SK-N-SH (cell line): ENCODE measurements at regions not wholly inside any gene's neighbourhood (a gene's known extent, or its start where the extent isn't known, plus 50 kb on each side); places are given as distances from the start of the nearest gene placed in this dataset.

Source experiments
- CTCF ChIA-PET: fragments of 300-600, 350-600 bp; formaldehyde crosslinking; extraction: SDS; loops from one replicate; lab custom pipeline; 2021; lab: Yijun Ruan, JAX
- POLR2A ChIA-PET: fragments of 350-600 bp; sonication (Branson Sonifier 250); formaldehyde crosslinking; extraction: SDS; loops from one replicate; lab custom pipeline; 2020; ENCODE audit warnings: antibody characterized with exemption, inconsistent platforms; lab: Yijun Ruan, JAX
- DNase-seq: peaks from one replicate; pipeline ENCODE4 v3.0.0; 2012
- H2AFZ ChIP-seq: fragments of 200-600 bp; sonication (generic); 2 replicates; pipeline ENCODE4 v1.8.1; 2016; ENCODE audit warnings: antibody characterized with exemption, mild to moderate bottlenecking, low read depth
- H3F3A ChIP-seq: fragments of 200-600 bp; sonication (generic); replicated peaks from 2 replicates; pipeline ENCODE3; 2016; ENCODE audit warnings: antibody characterized with exemption, mild to moderate bottlenecking; ENCODE audit not compliant: insufficient read depth
- H3K27ac ChIP-seq, 2 experiments: fragments of 200-500 bp in 1 of 2; fragments of 200-600 bp in 1 of 2; sonication (Bioruptor generic) in 1 of 2; sonication (generic), shearing (Covaris generic) in 1 of 2; 2 replicates each; pipeline versions ENCODE4 v1.5.1 to v1.6.1; 2014 to 2016; ENCODE audit warnings: low read depth in 2 of 2, inconsistent platforms in 1 of 2, low read length in 1 of 2, mild to moderate bottlenecking in 1 of 2, mixed read lengths in 1 of 2
- H3K27me3 ChIP-seq: fragments of 200-600 bp; sonication (generic), shearing (Covaris generic); 2 replicates; pipeline ENCODE4 v1.6.1; 2016; ENCODE audit warnings: mixed run types; ENCODE audit not compliant: insufficient read depth
- H3K36me3 ChIP-seq, 2 experiments: fragments of 200-500 bp in 1 of 2; fragments of 200-600 bp in 1 of 2; sonication (Bioruptor generic) in 1 of 2; sonication (generic) in 1 of 2; replicated peaks in 1 of 2; 2 replicates each; pipeline versions ENCODE3 to v1.5.1; 2014 to 2016; ENCODE audit warnings: low read length in 1 of 2, mild to moderate bottlenecking in 1 of 2; ENCODE audit not compliant: insufficient read depth in 2 of 2, control insufficient read depth in 1 of 2
- H3K4me1 ChIP-seq, 2 experiments: fragments of 200-500 bp in 1 of 2; fragments of 200-600 bp in 1 of 2; sonication (Bioruptor generic) in 1 of 2; sonication (generic), shearing (Covaris generic) in 1 of 2; 2 replicates each; pipeline versions ENCODE4 v1.5.1 to v1.6.1; 2014 to 2016; ENCODE audit warnings: low read depth in 1 of 2, low read length in 1 of 2, mixed run types in 1 of 2; ENCODE audit not compliant: insufficient read depth in 2 of 2, control insufficient read depth in 1 of 2
- H3K4me2 ChIP-seq: fragments of 200-600 bp; sonication (generic), shearing (Covaris generic); 2 replicates; pipeline ENCODE4 v1.6.1; 2017; ENCODE audit warnings: mixed run types
- H3K4me3 ChIP-seq, 2 experiments: fragments of 200-500 bp in 1 of 2; fragments of 200-600 bp in 1 of 2; sonication (Bioruptor generic) in 1 of 2; sonication (generic), shearing (Covaris generic) in 1 of 2; 2 replicates each; pipeline versions ENCODE4 v1.5.1 to v1.8.1; 2014 to 2016; ENCODE audit warnings: low read depth in 2 of 2, inconsistent platforms in 1 of 2, low read length in 1 of 2, mild to moderate bottlenecking in 1 of 2, mixed read lengths in 1 of 2, moderate library complexity in 1 of 2
- H3K79me2 ChIP-seq: fragments of 200-600 bp; sonication (generic); 2 replicates; pipeline ENCODE4 v1.8.1; 2017; ENCODE audit warnings: mild to moderate bottlenecking; ENCODE audit not compliant: insufficient read depth
- H3K9ac ChIP-seq: fragments of 200-600 bp; sonication (generic); 2 replicates; pipeline ENCODE4 v1.6.1; 2017; ENCODE audit warnings: mixed run types
- H3K9me2 ChIP-seq: fragments of 200-600 bp; sonication (generic); 2 replicates; pipeline ENCODE4 v1.6.1; 2017; ENCODE audit warnings: mixed run types
- H3K9me3 ChIP-seq: fragments of 200-600 bp; sonication (generic); 2 replicates; pipeline ENCODE4 v1.6.1; 2017; ENCODE audit warnings: mixed run types, mild to moderate bottlenecking, moderate library complexity
- H4K20me1 ChIP-seq: fragments of 200-600 bp; sonication (generic); 2 replicates; pipeline ENCODE4 v1.6.1; 2017; ENCODE audit warnings: mild to moderate bottlenecking, mixed run types; ENCODE audit not compliant: insufficient read depth
- FOSL2 ChIP-seq: IDR thresholded peaks from 2 replicates; pipeline ENCODE4 v1.4.0; 2012; ENCODE audit warnings: low read depth, mild to moderate bottlenecking, moderate library complexity, borderline replicate concordance
- FOXJ3 ChIP-seq: sonication (generic); formaldehyde crosslinking; IDR thresholded peaks from 2 replicates; pipeline ENCODE4 v1.5.1; 2020; ENCODE audit warnings: mild to moderate bottlenecking, missing genetic modification reagents
- FOXM1 ChIP-seq: IDR thresholded peaks from 2 replicates; pipeline ENCODE4 v1.4.0; 2012; ENCODE audit warnings: low read depth, mild to moderate bottlenecking
- GABPA ChIP-seq: IDR thresholded peaks from 2 replicates; pipeline ENCODE4 v1.4.0; 2012; ENCODE audit warnings: low read depth, mild to moderate bottlenecking
- IRF3 ChIP-seq: fragments of 150-350 bp; IDR thresholded peaks from 2 replicates; pipeline ENCODE4 v1.6.1; 2016; ENCODE audit warnings: mild to moderate bottlenecking, low read depth, low read length
- JUND ChIP-seq: IDR thresholded peaks from 2 replicates; pipeline ENCODE4 v1.4.0; 2012
- MEF2A ChIP-seq: IDR thresholded peaks from 2 replicates; pipeline ENCODE4 v1.4.0; 2012; ENCODE audit warnings: low read depth, borderline replicate concordance
- RXRA ChIP-seq: IDR thresholded peaks from 2 replicates; pipeline ENCODE4 v1.4.0; 2012; ENCODE audit warnings: low read depth, mild to moderate bottlenecking, borderline replicate concordance
- USF2 ChIP-seq: fragments of 150-350 bp; IDR thresholded peaks from 2 replicates; pipeline ENCODE4 v1.6.1; 2017; ENCODE audit warnings: antibody characterized with exemption, low read length, low read depth, borderline replicate concordance
- ZBTB33 ChIP-seq: IDR thresholded peaks from 2 replicates; pipeline ENCODE4 v1.4.0; 2012; ENCODE audit warnings: low read depth, borderline replicate concordance
- WGBS: methylation state at CpG from one replicate; pipeline ENCODE4 v1.1.6; 2017; ENCODE audit warnings: low lambda C conversion rate; 5-methylcytosine and 5-hydroxymethylcytosine counted together

GRCh38 chr10:63773106-63773505 lies 251.9 kb downstream of the REEP3 start:
- H4K20me1 ChIP-seq, result no peaks in the 10 kb centered on the region
- POLR2A ChIA-PET, result no interaction called here
- H3K4me2 ChIP-seq, result no peak overlapping the region
- CTCF ChIA-PET, result interaction anchor here (0.6 to 1.8 kb wide), 4 partner anchors 10 to 615 kb away, joined by 3 to 6 read pairs (median 3); no protein-coding TSS in a partner anchor
- no peak overlapping the region for H2AFZ ChIP-seq
- no peak overlapping the region for H3K4me3 ChIP-seq
- no peaks in the 10 kb centered on the region for H3K79me2 ChIP-seq
- WGBS, result 20% methylated on average over 1 of the region's 1 CpG
- no peaks in the 10 kb centered on the region; a peak in 1 of 4 replicates for H3K4me1 ChIP-seq
- no peak for DNase-seq
- H3K27ac ChIP-seq, result no peak overlapping the region
- no peaks in the 10 kb centered on the region for H3K36me3 ChIP-seq
- no peaks in the 10 kb centered on the region for H3K9me3 ChIP-seq
- TF ChIP-seq GABPA (no peak), FOXJ3 (CRISPR knock-in tag) (no peak), RXRA (no peak), ZBTB33 (no peak), USF2 (no peak), FOSL2 (no peak)
- no peaks in the 10 kb centered on the region; the same call in 1 of the 2 replicates for H3K27me3 ChIP-seq
- H3K9me2 ChIP-seq, result no peaks in the 10 kb centered on the region
- no peak overlapping the region for H3K9ac ChIP-seq
- H3F3A ChIP-seq, result no peaks in the 10 kb centered on the region

GRCh38 chr10:63773962-63774361 lies 252.8 kb downstream of the REEP3 start:
- Histone ChIP-seq H3K9me2 (no peaks in the 10 kb centered on the region), H2AFZ (no peak overlapping the region), H3K27ac (no peak overlapping the region), H3K4me3 (no peak overlapping the region), H3K9ac (no peak overlapping the region), H3K4me1 (no peaks in the 10 kb centered on the region; a peak in 1 of 4 replicates), H4K20me1 (no peaks in the 10 kb centered on the region), H3F3A (no peaks in the 10 kb centered on the region), H3K36me3 (no peaks in the 10 kb centered on the region), H3K79me2 (no peaks in the 10 kb centered on the region), H3K9me3 (no peaks in the 10 kb centered on the region), H3K4me2 (no peak overlapping the region)
- no peak for DNase-seq
- ChIA-PET CTCF (interaction anchor here (0.6 to 1.0 kb wide), 2 partner anchors 9 to 33 kb away, joined by 3 read pairs; no protein-coding TSS in a partner anchor), POLR2A (no interaction called here)
- 35% methylated on average over 2 of the region's 2 CpGs for WGBS
- no peak for TF ChIP-seq JUND
- no peak for TF ChIP-seq IRF3
- TF ChIP-seq FOXM1, result no peak
- no peak for TF ChIP-seq MEF2A
- TF ChIP-seq, all 33 proteins: peak for 0
- H3K27me3 ChIP-seq, result no peaks in the 10 kb centered on the region; the same call in 1 of the 2 replicates
